ENCODE measurements at regions not wholly inside any gene's neighbourhood (a gene's known extent, or its start where the extent isn't known, plus 50 kb on each side); places are given as distances from the start of the nearest gene placed in this dataset.

DNA sequence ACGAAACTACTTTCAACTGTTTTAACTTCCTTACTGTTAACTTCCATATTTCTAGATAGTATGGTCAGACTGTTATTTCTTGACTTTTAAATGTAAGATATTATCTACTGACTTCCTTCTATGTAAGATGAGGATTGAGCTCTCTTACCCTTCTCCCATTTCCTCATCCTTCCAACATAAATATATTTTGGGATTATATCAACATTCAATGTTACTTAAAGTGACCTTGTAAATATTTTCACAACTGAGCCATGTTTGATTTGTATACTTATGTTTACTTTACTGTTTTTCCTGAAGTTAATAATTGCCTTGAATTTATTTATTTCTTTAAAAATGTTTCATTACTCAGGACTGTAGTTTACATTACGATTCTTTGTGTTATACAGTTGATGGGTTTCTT is 148.7 kb downstream of the ZIC5 start:
- Histone ChIP-seq H3K9me2 (replicated peaks; ENCODE audit: control insufficient read depth, low read length) (no peaks in the 10 kb centered on the region), H3K4me1 (ENCODE audit: control insufficient read depth, low read length) (no peaks in the 10 kb centered on the region), H3K4me2 (ENCODE audit: low read length) (no peak overlapping the region), H3K36me3 (ENCODE audit: control insufficient read depth, low read length) (no peaks in the 10 kb centered on the region), H3K9me3 (ENCODE audit: control insufficient read depth, insufficient read depth, low read length) (no peaks in the 10 kb centered on the region; the same call in 1 of the 2 replicates), H3F3A (ENCODE audit: control insufficient read depth, insufficient read depth) (no peaks in the 10 kb centered on the region), H3K27me3 (ENCODE audit: control insufficient read depth, low read length) (no peaks in the 10 kb centered on the region; the same call in 1 of the 2 replicates), H3K27ac (ENCODE audit: low read depth, low read length) (no peak overlapping the region), H3K4me3 (ENCODE audit: low read length) (no peak overlapping the region), H3K79me2 (ENCODE audit: control insufficient read depth, low read length) (no peaks in the 10 kb centered on the region), H4K20me1 (ENCODE audit: control insufficient read depth, insufficient read depth, low read depth, low read length) (no peaks in the 10 kb centered on the region)
- TF ChIP-seq EZH2phosphoT487 (IDR thresholded peaks at IDR 0.05; ENCODE audit: borderline replicate concordance, low read length) = no peak
- TF ChIP-seq, protein P1, sequence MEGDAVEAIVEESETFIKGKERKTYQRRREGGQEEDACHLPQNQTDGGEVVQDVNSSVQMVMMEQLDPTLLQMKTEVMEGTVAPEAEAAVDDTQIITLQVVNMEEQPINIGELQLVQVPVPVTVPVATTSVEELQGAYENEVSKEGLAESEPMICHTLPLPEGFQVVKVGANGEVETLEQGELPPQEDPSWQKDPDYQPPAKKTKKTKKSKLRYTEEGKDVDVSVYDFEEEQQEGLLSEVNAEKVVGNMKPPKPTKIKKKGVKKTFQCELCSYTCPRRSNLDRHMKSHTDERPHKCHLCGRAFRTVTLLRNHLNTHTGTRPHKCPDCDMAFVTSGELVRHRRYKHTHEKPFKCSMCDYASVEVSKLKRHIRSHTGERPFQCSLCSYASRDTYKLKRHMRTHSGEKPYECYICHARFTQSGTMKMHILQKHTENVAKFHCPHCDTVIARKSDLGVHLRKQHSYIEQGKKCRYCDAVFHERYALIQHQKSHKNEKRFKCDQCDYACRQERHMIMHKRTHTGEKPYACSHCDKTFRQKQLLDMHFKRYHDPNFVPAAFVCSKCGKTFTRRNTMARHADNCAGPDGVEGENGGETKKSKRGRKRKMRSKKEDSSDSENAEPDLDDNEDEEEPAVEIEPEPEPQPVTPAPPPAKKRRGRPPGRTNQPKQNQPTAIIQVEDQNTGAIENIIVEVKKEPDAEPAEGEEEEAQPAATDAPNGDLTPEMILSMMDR (IDR thresholded peaks at IDR 0.05; ENCODE audit: low read depth, low read length, poor library complexity, severe bottlenecking) = no peak

DNA sequence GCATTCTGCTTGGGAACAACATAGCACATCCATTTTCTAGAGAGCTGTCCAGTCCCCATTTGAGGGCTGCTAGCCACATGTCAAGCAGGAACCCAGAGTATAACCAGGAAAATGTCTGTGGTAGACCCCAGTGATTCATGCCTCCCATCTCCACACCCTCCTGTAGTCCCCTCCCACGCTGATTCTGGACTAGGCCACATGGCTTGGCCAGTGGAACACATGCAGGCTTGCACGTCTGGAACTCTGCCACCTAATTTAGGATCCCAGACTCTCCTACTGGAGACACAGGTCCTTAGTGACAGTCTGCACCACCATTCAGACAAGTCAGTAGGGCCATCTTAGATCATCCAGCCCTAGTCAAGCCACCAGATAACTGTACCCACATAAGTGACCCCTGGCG is 149.8 kb downstream of the ZIC5 start:
- Histone ChIP-seq H3K36me3 (ENCODE audit: control insufficient read depth, low read length) (no peaks in the 10 kb centered on the region), H3K27me3 (ENCODE audit: control insufficient read depth, low read length) (no peaks in the 10 kb centered on the region; the same call in 1 of the 2 replicates), H3K4me2 (ENCODE audit: low read length) (no peak overlapping the region), H3K79me2 (ENCODE audit: control insufficient read depth, low read length) (no peaks in the 10 kb centered on the region), H3K4me1 (ENCODE audit: control insufficient read depth, low read length) (no peaks in the 10 kb centered on the region), H3K9me2 (replicated peaks; ENCODE audit: control insufficient read depth, low read length) (no peaks in the 10 kb centered on the region), H3K27ac (ENCODE audit: low read depth, low read length) (no peak overlapping the region), H3F3A (ENCODE audit: control insufficient read depth, insufficient read depth) (no peaks in the 10 kb centered on the region), H3K9me3 (ENCODE audit: control insufficient read depth, insufficient read depth, low read length) (no peaks in the 10 kb centered on the region; the same call in 1 of the 2 replicates), H3K4me3 (ENCODE audit: low read length) (no peak overlapping the region), H4K20me1 (ENCODE audit: control insufficient read depth, insufficient read depth, low read depth, low read length) (no peaks in the 10 kb centered on the region)
- TF ChIP-seq EZH2phosphoT487 (IDR thresholded peaks at IDR 0.05; ENCODE audit: borderline replicate concordance, low read length) = no peak
- TF ChIP-seq, protein P1 (IDR thresholded peaks at IDR 0.05; ENCODE audit: low read depth, low read length, poor library complexity, severe bottlenecking) = no peak

DNA sequence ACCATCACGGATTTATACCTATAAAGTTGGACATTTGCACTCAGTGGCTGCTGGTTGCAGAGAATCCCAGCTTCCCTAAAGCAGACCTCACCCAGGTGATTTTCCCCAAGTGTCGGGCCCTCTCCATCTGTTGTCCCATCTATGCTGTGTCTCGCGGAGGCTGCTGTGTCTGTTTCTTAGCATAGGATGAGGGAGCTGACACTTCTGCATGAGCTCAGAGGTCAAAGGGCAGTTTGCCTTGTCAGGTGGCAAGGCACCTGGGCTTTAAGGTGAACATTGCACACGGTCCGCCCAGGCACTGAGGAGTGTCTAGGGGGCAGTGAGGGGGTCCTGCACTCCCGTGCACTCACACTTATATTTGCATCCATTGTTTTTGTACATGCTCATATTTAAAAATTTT is 151.6 kb downstream of the ZIC5 start:
- H3K4me1 ChIP-seq (ENCODE audit: control insufficient read depth, low read length) = no peaks in the 10 kb centered on the region

More for the DNA sequence above, 151.6 kb downstream of the ZIC5 start:
- TF ChIP-seq EZH2phosphoT487 (IDR thresholded peaks at IDR 0.05; ENCODE audit: borderline replicate concordance, low read length) = no peak
- TF ChIP-seq, protein P1 (IDR thresholded peaks at IDR 0.05; ENCODE audit: low read depth, low read length, poor library complexity, severe bottlenecking) = no peak
- no peak overlapping the region for H3K4me2 ChIP-seq (ENCODE audit: low read length)
- no peaks in the 10 kb centered on the region; the same call in 1 of the 2 replicates for H3K9me3 ChIP-seq (ENCODE audit: control insufficient read depth, insufficient read depth, low read length)
- no peaks in the 10 kb centered on the region for H3K9me2 ChIP-seq (replicated peaks; ENCODE audit: control insufficient read depth, low read length)
- no peaks in the 10 kb centered on the region for H3F3A ChIP-seq (ENCODE audit: control insufficient read depth, insufficient read depth)
- H3K79me2 ChIP-seq (ENCODE audit: control insufficient read depth, low read length) = no peaks in the 10 kb centered on the region
- no peak overlapping the region for H3K27ac ChIP-seq (ENCODE audit: low read depth, low read length)
- no peaks in the 10 kb centered on the region for H4K20me1 ChIP-seq (ENCODE audit: control insufficient read depth, insufficient read depth, low read depth, low read length)
- H3K4me3 ChIP-seq (ENCODE audit: low read length) = no peak overlapping the region
- no peaks in the 10 kb centered on the region for H3K36me3 ChIP-seq (ENCODE audit: control insufficient read depth, low read length)
- H3K27me3 ChIP-seq (ENCODE audit: control insufficient read depth, low read length) = no peaks in the 10 kb centered on the region; the same call in 1 of the 2 replicates
